Glutamatergic neuron (in vitro differentiated cells): ENCODE measurements at regions not wholly inside any gene's neighbourhood (a gene's known extent, or its start where the extent isn't known, plus 50 kb on each side); places are given as distances from the start of the nearest gene placed in this dataset.
"Not testable (repeated sequence)": the region's sequence is repeated elsewhere in the genome, so short reads cannot be mapped to it uniquely, and the experiment has no call there.

Experiments
- DNase-seq: peaks from one replicate; pipeline ENCODE4 v3.0.0; 2022
- H3K27ac Mint-ChIP-seq: one replicate; pipeline ENCODE4 v1.8.0; 2020; ENCODE audit warnings: mild to moderate bottlenecking, mixed read lengths, inconsistent platforms; ENCODE audit not compliant: unreplicated experiment
- H3K27me3 Mint-ChIP-seq: one replicate; pipeline ENCODE4 v1.8.0; 2020; ENCODE audit warnings: mild to moderate bottlenecking, moderate library complexity, mixed read lengths, inconsistent platforms; ENCODE audit not compliant: unreplicated experiment
- H3K36me3 Mint-ChIP-seq: one replicate; pipeline ENCODE4 v1.8.0; 2020; ENCODE audit warnings: mild to moderate bottlenecking, mixed read lengths, inconsistent platforms; ENCODE audit not compliant: unreplicated experiment
- H3K4me1 Mint-ChIP-seq: one replicate; pipeline ENCODE4 v1.8.0; 2020; ENCODE audit warnings: mild to moderate bottlenecking, low read depth, mixed read lengths, inconsistent platforms; ENCODE audit not compliant: unreplicated experiment
- H3K4me3 Mint-ChIP-seq: one replicate; pipeline ENCODE4 v1.8.0; 2020; ENCODE audit warnings: mild to moderate bottlenecking, mixed read lengths, inconsistent platforms; ENCODE audit not compliant: unreplicated experiment
- H3K9me3 Mint-ChIP-seq: one replicate; pipeline ENCODE4 v1.8.0; 2020; ENCODE audit warnings: mild to moderate bottlenecking, moderate library complexity, mixed read lengths, inconsistent platforms; ENCODE audit not compliant: unreplicated experiment
- CTCF ChIP-seq: fragments of 200-600 bp; sonication (generic); IDR thresholded peaks from one replicate; pipeline ENCODE4 v1.5.0; 2021; ENCODE audit not compliant: partially characterized antibody, unreplicated experiment

GRCh38 chr2:13390676-13391075 is 673.9 kb downstream of the TRIB2 start:
- Mint-ChIP-seq H3K27ac (no peak overlapping the region), H3K4me3 (no peak overlapping the region), H3K27me3 (no peaks in the 10 kb centered on the region), H3K36me3 (no peaks in the 10 kb centered on the region), H3K4me1 (no peaks in the 10 kb centered on the region), H3K9me3 (no peaks in the 10 kb centered on the region)
- TF ChIP-seq CTCF, result no peak
- no peak for DNase-seq

- DNase-seq, result no peak
- no peaks in the 10 kb centered on the region for H3K36me3 Mint-ChIP-seq
- H3K27ac Mint-ChIP-seq, result no peak overlapping the region
- H3K27me3 Mint-ChIP-seq, result no peaks in the 10 kb centered on the region
- H3K9me3 Mint-ChIP-seq, result no peaks in the 10 kb centered on the region
- no peaks in the 10 kb centered on the region for H3K4me1 Mint-ChIP-seq
- no peak overlapping the region for H3K4me3 Mint-ChIP-seq
- TF ChIP-seq CTCF, result no peak
Observed at GRCh38 chr2:13401312-13401711, 684.6 kb downstream of the TRIB2 start.

GRCh38 chr2:13413989-13414388 is 697.3 kb downstream of the TRIB2 start:
- Mint-ChIP-seq H3K27me3 (peaks cover 5% of the 10 kb centered on the region), H3K27ac (no peak overlapping the region), H3K4me3 (no peak overlapping the region), H3K36me3 (no peaks in the 10 kb centered on the region), H3K9me3 (no peaks in the 10 kb centered on the region), H3K4me1 (peaks cover 5% of the 10 kb centered on the region)
- no peak for TF ChIP-seq CTCF
- DNase-seq, result no peak

- Mint-ChIP-seq H3K4me3 (no peak overlapping the region), H3K27ac (no peak overlapping the region), H3K9me3 (no peaks in the 10 kb centered on the region), H3K27me3 (peaks cover 5% of the 10 kb centered on the region), H3K36me3 (no peaks in the 10 kb centered on the region), H3K4me1 (peaks cover 5% of the 10 kb centered on the region)
- no peak for DNase-seq
- TF ChIP-seq CTCF, result no peak
Observed at GRCh38 chr2:13414897-13415296, 698.2 kb downstream of the TRIB2 start.

- Mint-ChIP-seq H3K36me3 (no peaks in the 10 kb centered on the region), H3K27me3 (no peaks in the 10 kb centered on the region), H3K27ac (no peak overlapping the region), H3K4me1 (no peaks in the 10 kb centered on the region), H3K9me3 (peaks cover 1% of the 10 kb centered on the region), H3K4me3 (no peak overlapping the region)
- no peak for DNase-seq
- no peak for TF ChIP-seq CTCF
Observed at GRCh38 chr2:13433954-13434353, 717.2 kb downstream of the TRIB2 start.

GRCh38 chr2:13443554-13444261 is 727.0 kb downstream of the TRIB2 start:
- H3K36me3 Mint-ChIP-seq, H3K9me3 Mint-ChIP-seq, H3K27ac Mint-ChIP-seq, DNase-seq, H3K4me1 Mint-ChIP-seq, H3K27me3 Mint-ChIP-seq, H3K4me3 Mint-ChIP-seq: not testable (repeated sequence)
